Medulla oblongata (tissue), 1 donor: ENCODE measurements at regions not wholly inside any gene's neighbourhood (a gene's known extent, or its start where the extent isn't known, plus 50 kb on each side); places are given as distances from the start of the nearest gene placed in this dataset.

Source experiments
- DNase-seq: peaks from one replicate; pipeline ENCODE4 v3.0.0-alpha.2; 2015; ENCODE audit errors: extremely low spot score

DNA sequence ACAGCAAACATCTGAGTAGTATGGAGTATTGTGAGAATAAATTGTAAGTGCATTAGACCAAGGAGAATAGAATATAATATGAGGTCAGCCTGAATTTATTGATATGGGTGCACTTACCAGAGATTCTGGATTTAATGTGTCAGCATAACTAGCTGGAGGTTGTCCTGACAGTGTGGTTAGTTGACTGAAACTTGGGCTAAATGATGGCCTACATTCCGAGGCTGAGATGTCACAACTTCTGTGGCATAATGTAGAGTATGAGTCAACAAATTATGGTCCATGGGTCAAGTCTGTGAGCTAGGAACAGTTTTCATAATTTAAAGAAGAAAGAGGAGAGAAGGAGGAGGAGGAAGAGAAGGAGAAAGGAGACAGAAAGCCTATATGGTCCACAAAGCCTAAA is 127.6 kb downstream of the QPCT start:
- no peak for DNase-seq

DNA sequence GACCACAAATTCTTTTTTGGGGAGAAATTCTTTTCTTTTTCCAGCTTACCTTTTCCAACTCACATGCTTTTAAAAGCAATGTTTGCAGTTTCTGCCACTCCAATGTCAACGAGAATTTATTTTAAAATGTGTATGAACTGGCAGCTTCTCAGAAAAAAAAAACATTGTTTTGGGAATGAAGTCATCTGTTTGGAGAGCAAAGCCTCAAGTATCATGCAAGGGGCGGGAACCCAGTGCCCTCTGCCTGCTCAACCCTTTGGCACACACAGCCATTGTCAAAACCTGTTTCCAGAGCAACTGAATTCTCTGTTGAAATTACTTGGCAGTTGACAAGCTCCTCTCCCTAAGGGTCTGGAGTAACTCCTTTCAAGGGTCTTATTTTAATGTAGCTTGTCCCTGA is 128.5 kb downstream of the QPCT start:
- no peak for DNase-seq

DNA sequence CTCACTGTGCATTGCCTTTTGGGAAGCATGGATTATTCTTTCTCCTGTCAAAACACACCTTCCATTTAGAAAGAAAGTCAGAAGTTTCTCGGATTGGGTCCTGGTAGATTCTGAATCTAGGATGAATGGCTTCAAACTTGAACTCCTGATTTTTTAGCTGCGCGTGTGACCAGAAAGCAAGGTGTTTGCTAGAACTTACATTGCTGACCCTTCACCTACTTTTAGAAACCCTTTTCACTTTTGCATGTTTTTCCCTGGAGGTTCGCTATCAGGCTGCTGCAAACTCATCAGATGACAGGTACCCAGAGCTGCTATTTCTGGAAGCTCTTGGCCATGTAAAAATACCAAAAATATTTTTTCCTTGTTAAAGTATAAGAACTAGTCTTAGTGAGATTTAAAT is 132.0 kb downstream of the QPCT start:
- no peak for DNase-seq

DNA sequence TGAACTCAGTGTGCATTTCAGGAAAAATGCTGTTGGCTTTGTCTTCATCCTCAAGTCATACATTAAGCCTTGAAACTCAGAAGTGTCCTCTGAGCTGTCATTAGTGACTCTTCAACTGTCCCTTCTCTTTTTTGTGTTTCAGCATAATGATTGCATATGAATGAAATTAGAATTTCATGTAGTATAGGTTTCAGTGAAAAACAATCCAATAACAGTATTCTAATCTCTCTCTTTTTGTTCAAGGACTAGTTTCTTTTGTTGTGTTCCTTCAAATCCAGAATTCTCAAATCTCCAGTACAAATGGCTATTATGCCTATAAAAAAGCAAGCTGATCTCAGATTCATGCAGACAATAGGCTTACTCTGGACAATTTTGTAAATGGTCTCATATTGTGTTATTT is 133.5 kb downstream of the QPCT start:
- DNase-seq = no peak

DNA sequence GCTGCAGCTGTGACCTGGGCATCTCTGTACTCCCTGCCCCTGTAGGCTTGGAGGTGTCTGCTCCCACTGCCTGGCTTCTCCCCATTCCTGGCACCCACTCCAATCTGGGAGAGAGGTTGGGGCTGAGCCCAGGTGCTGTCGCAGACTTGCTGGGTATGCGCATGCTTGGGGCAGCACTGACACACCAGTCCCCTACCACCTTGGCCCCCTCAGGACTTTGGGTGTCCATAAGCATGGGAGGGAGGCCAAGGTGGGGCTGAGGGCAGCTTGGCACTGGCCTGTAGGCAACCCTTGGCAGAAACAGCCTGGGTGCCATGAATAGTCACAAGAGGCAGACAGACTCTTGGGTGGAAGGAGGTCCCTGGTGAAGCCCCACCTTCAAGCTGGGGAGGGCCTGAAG is 136.8 kb downstream of the QPCT start:
- no peak for DNase-seq

DNA sequence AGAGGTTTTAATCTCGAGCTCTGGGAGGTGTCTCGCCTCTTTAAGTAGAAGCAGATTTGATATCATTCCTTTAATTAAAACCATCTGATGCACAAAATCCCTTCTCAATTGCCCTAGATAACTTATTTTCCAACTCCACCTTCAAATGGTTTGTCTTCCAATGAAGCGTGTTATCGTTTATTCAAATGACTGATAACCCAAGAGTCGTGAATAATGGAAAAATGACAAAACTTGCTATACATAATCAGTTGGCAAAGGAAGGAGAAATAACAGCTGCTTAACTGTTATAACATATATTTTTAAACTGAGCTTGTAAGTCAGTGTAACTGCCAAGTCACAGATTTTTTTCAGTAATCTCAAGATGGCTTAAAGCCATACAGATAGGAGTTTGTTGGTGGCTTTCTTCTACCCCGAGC is 144.6 kb downstream of the QPCT start:
- DNase-seq = no peak

DNA sequence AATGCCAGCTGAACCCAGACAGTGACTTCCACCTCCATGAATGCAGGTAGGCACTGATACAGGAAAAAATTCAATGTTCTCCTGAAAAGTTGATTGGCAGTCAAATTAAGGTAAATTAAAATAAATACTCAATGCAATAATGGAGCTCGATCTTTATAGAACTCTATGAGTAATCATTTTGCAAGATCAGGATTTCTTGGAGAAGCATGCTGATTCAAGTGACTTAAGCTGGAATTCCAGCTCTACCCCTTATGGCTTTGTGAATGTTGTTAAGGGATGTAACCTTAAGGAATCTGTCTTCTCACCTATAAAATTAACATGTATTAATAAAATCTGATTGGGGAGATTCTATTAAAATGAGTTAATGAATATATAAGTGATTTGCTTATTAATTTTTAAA is 145.1 kb downstream of the QPCT start:
- DNase-seq = no peak

DNA sequence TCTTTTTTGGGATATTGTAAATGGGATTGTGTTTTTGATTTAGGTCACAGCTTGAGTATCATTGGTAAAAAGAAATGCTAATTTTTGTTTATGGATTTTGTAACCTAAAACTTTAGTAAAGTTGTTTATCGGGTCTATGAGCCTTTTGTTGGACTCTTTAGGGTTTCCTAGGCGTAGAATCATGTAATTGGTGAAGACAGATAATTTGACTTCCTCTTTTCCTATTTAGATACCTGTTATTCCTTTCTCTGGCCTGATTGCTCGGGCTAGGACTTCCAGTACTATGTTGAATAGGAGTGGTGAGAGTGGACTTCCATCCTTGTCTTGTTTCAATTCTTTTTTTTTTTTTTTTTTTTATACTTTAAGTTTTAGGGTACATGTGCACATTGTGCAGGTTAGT is 149.0 kb downstream of the QPCT start:
- no peak for DNase-seq

DNA sequence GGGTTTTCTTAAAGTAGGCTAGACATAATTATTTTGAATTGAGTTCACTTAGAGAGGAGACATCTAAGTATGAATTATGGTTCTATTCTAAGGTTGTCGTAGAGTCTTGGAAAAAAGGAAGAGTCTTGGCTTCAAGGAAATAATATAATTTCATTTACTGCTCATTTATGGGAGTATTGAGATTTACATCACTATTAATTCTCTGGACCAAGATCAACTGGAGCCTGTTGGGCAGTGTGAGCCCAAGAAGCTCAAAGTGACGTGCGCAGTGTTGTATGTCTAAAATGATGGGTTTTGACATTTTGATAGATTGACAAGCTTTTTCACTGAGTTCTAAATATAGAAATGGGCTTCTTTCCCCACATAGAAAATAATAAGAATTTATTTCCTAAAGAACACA is 154.7 kb downstream of the QPCT start:
- no peak for DNase-seq

DNA sequence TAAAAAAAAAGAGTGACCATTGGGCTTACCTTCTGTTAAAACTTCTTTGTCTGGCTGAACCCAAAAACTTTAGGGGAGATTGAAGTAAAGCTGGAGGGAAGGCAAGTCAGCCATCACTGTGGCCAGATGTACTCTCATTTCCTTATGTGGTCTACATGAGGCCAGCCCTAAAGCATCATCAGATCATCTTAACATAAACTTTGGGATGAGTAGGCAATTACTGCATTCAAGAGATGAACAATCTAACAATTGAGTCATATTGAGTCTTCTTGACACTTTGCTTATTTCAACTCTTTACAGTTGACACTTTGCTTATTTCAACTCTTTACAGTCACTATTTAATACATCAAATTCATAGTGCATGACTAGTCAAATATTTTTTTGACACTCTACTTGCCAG is 155.6 kb downstream of the QPCT start:
- no peak for DNase-seq

DNA sequence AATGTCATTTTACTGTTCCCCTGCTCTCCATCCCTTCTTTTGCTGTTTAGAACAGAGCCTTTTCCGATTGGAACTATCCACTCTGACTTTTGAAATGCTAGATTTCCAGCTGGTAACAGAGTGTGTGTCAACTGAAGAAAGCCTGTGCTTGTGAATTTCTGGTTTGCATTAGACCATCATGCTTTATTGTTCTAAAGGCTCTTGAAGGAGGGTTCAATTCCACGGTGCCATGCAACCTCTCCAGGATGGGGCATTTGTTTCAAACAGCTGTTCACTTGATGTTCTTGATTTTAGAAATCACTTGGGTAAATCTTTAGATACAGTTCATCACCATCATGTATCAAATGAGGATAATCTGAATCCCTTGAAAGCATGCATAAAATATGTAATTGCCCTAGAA is 156.7 kb downstream of the QPCT start:
- DNase-seq = no peak

DNA sequence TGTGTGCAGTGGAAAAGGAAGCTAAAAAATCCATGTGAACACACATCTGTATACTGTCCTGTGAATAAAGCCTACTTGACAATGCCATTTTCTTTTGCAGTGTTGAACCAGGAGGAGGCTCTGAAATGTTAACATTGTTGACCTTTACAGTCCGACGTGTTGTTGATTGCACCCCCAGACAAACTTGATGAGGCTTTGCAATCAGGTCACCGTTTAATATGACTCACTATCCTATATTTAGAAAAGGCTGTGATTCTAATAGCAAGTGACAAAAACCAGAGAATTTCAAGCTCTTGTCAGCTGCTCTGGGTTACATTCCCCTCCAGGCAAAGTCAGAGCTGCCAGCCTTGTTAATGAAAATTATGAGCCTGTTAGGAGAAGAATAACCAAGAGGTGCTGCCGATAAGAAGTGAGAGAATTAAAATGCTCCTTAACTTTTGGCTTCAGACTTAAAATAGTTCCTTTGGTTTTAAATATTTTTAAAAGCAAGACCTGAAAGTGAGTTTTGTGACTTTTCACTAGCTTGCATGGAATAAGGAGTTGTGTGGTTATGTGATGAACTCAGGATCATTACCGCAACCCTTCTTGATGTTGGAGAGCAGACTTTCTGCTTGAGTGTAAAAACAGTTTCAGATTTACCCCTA is 162.1 kb downstream of the QPCT start:
- no peak for DNase-seq

DNA sequence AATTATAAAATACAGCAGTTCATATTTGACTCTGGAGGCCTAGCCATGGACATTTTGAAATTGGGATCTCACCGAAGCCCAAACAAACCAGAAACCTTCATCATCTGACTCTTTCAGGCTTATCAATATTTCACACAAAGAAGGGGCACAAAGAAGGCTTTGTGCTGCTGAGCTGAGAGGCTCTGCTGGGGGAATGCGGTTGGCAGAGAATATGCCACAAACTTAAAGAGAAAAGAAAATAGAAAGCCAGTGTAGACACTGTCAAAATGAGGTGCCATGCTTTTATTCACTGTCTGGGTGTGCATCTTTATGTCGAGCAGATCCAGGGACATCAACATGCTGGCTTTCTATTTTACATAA is 162.6 kb downstream of the QPCT start:
- peak; percentile 9 for DNase-seq

DNA sequence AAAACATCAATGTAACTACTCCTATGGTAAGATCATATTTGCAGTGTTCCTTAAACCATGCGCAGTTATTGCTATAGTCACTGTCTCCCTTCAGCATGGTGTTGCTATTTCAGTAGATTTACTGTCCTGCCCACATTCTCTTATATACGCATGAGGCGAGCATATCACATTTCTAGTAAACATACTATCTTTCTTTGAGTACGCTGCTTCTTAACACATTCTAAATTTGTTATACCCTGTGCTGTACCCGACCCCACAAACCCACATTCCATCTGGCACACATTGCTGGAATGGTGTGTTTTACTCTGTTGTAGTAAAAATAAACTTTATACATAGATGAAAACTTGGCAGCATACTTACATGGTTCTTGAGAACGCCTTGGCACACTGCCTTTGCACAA is 163.3 kb downstream of the QPCT start:
- DNase-seq = no peak

DNA sequence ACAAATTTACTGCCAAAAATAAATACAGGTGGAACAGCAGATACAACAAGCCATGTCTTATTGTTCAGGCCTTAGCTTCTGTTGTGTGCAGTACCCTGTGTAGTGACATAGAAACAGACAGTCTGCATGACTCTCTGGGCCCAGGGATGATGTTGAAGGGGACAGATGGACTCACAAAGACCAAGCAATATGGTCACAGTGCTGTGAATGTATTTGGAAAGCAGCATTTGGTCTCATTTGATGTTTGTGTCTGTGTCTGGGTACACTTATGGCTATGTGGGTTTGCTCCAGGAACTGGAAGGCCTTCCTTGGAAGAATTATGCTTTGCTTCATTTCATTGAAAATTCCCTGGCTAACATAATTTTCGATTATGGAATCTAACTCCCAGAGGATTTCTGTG is 158.5 kb downstream of the CDC42EP3 start:
- no peak for DNase-seq

DNA sequence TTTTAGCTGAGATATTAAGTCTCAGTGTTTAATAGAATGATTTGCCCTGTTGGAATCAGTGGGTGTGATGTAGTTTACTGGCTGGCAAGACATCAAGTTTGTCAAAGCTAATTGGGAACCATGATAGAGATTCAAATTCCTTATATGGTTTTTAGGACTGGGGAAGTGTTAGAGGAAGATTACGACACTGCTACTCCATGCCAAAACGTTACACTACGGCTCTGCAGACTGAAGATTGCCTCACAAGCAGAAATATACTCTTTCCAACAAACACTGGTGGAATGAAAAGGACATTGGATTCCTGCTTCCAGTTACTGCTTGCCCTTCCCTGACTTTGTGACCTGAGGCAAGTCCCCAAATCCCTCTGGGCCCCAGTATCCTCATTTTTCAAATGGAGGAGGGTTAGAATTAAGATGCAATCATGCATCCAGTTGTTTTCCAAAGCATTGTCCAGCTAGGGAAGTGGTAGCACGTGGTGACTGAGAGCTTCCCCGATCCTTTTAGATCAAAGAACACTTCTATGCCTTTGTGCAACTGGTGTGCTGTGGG is 147.6 kb downstream of the CDC42EP3 start:
- DNase-seq = peak; percentile 38

DNA sequence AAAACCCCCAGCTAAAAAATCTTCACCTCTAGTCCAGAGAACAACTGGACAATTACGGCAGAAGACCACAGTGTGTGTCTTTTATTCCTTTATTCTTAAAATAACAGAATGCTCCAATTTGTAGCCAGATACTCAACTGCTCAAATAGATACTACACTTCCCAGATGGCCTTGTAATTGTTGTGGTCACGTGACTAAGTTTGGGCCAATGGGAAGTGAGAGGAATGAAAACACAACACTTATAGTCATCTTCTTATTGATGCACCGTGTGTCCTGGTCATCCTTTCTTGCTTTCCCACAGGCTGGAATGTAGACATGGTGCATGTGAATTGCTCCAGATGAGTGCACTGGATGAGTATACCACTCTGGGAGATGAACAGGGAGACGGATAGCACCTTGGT is 145.1 kb downstream of the CDC42EP3 start:
- no peak for DNase-seq

DNA sequence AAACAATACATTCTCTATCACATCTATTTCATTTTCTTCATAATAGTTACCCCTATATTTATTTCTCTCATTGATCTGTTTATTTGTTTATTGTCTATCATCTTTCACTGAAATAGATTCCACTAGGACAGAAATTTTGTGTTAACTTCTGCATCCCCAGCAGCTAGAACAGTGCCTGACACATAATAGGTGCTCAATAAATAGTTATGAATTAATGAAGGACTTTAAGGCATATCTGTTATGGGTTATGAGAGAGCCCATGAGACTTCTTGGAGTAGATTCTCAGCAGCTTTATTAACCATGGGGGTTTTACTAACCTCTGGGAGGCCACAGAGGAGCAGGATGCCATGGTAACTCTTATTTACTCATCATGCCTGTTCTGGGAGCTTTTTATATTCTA is 144.6 kb downstream of the CDC42EP3 start:
- DNase-seq = no peak

DNA sequence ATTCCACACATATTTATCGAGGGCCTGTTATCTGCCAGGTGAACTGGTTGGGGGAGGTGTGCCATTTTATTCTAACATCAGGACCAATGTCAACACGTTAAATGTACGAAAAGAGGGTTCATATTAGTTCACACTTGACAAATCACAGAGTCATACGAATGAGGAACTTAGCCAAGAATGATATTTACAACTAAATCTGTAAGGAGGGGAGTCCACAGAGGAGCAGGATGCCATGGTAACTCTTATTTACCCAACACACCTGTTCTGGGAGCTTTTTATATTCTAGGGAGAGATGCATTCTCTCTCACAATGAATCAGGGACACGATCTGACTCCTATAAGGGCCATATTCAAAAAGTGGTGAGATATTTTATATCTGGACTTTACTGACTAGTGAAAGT is 144.1 kb downstream of the CDC42EP3 start:
- no peak for DNase-seq

DNA sequence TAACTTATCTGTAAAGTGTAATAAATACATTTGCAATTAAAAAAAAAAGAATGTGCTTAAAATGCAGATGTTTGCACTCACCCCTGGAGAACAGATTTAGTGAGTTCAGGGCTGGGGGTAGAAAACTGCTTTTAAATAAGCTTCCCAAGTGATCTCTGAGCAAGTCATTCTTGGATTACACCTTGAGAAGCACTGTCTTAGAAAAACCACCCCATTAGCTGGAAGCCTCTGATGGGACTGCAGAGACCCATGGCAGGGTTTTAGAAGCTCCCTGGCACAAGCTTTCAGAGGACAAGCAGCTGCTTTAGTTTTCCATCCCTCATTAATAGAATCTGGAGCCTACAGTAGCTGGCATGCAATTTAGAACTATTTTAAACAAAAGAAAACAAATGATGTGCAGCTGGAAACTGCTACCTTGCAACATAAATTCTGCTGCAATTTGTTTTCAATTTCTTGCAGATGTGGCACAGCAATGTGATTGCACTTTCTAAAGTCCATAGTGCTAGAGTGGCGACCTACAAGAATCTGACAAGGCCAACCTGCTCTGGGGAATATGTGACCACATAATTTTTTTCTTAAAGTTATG is 141.5 kb downstream of the CDC42EP3 start:
- DNase-seq = no peak

DNA sequence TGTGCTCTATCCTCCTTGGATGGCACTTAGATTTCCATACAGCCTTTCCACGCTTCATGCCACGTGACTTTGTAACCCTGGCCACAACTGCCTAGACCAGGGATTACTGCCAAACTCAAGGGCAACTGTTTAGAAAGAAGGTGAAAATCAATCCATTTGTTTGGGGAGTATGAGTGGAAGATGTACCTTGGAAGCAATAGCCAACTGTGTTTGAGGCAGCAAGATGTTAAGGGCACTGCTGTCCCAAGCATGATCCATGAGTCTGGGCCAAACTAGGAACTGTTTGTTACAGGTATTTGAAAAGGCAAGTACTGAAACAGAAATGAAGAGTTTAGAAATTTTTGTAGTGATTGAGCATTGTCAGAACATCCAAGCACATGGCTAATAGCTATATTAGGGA is 138.9 kb downstream of the CDC42EP3 start:
- DNase-seq = no peak

DNA sequence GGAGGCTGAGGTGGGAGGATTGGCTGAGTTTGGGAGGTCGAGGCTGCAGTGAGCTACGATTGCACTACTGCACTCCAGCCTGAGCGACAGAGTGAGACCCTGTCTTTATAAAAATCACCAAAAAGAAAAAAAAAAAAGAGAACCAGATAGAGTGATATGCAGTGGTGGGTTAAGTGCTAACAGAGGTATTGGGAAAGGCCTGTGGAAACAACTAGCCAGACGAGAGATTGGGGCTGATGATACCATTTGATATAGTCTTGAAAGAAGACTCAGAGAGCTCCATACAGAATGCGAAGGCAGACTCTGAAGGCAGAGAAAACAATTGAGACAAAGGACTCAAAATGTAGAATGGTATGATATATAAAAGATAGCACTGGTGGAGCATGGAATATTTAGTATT is 134.1 kb downstream of the CDC42EP3 start:
- DNase-seq = no peak

DNA sequence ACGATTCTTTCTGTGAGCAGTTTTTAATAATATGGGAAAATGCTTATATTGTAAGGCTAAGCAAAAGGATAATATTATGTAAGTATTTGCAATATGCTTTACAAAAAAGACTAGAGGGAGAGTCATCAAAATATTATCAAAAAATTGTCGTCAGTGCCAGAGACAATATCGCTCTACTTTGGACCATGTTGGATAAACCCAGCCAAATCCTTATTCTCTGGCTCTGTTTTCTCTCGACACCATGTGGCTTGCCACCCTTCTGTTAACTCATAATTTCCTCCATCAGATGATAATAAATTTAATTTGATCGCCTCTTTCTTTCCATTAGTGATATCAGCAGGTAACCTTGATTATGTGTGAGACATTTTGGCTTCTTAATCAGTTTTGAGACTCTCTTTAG is 129.9 kb downstream of the CDC42EP3 start:
- DNase-seq = no peak

DNA sequence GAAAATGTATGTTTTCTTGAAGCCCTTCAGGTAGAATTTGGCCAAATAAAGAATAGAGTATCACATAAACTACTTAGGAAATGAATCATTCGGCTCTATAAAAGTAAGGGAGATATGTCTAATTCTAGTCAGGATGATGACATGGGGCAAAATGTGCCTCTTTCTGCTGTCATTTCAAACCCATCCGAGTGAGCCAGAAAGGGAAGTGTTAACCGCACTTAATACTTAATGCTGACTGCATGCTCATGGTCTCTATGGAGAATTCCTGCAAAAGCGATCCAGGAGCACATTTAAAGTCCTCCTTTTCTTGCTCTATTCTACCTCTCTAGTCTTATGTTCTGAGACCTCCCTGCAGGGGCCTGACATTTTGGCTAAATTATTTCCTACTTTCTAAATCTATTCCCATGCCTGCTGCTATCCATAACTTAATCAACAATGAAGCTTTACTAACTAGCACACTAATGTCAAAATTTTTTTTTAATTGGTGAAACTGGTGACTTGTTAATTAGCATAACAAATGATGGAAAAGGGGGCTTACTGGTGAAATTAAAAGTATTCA is 127.4 kb downstream of the CDC42EP3 start:
- DNase-seq = no peak
